ENCODE measurements at regions not wholly inside any gene's neighbourhood (a gene's known extent, or its start where the extent isn't known, plus 50 kb on each side); places are given as distances from the start of the nearest gene placed in this dataset.

DNA sequence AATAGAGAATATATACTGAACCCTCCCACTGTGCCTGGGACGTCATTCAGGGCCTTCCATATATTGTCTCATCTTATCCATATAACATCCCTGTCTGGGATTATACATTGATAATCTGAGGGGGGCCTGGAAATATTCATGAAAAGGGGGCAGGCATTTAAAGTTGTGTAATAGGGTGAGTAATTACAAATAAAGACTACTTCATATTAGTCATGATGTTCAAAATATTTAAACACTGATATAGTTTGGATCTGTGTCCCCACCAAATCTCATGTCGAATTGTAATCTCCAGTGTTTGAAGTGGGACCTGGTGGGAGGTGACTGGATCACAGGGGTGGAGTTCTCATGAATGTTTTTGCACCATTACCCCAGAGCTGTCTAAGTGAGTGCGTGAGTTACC, 97.8 kb downstream of the AQP9 start:
- DNase-seq, result no peak

GRCh38 chr15:58240191-58240932, 102.2 kb downstream of the AQP9 start:
- no peak for DNase-seq

DNA sequence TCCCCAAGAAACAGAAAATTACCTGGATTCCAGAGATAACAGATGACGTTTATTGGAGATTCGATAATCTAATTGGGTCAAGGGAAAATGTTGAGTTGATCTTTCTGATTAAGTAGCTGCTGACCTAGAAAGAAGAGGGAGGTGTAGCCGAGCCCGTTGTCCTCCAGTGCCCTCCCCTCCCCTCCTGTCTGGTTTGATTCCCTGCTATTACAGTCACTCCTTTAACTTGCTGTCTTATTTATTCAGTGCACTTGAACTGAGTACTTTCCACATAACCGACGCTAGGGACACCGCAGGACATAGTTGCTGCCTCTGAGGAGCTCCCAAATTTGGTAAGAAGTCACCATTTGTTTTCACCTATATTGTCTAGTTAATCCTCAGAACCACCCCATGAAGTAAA, 103.7 kb downstream of the AQP9 start:
- peak; percentile 14 for DNase-seq

DNA sequence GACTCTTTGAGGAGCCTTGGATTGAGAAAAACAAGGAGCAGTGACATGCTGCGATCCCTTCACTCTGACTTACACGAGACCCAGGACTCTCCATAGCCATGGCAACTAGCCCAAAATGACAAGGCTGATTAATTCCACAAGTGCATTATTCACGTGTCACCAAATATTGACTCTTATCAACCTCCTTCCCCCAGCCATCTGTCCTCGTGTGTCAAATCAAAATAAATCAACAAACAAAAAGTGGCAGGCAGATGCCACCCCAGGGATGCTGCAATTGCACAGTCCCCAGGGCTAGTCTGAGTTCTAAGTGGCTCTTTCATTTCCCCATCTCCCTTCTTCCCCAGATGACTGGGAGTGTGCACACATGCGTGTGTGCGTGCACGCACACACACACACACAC, 104.9 kb downstream of the AQP9 start:
- peak; percentile 93 for DNase-seq

GRCh38 chr15:58244536-58244935, 106.4 kb downstream of the AQP9 start:
- DNase-seq, result no peak

GRCh38 chr15:58246041-58246440, 107.9 kb downstream of the AQP9 start:
- DNase-seq, result no peak

GRCh38 chr15:58247855-58248842, 110.0 kb downstream of the AQP9 start:
- no peak for DNase-seq

DNA sequence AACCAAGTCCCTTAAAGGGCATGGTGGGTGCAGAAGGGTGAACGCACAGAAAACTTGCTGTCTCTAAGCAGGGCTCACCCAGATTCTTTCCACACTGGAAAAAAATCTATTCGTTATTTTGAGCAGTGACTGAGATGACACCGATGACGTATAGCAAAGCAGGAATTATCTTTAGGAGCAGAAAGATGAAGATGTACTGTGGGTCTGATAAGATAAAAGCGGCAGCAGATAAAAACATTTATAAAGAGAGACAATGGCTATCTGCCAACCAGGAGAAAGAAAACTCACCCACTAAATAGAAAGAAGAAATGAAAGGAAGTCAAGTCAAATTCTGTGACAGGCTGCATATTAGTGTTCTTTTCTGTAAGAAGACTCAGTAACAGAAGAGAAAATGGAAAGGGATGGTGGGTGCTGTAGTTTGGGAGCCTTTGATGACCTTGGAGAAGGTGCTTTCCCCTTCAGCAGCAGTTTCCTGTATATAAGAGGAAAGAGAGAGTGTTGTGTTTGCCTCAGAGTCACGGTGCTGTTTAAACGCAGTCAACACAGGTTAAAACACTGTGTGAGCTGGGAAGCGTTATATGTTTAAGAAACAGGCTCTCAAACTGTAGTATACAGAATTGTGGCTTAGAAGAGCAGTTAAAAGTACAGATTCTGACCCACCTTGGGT, 111.6 kb downstream of the AQP9 start:
- DNase-seq, result no peak

GRCh38 chr15:58252586-58253323, 114.6 kb downstream of the AQP9 start:
- no peak for DNase-seq

- DNase-seq, result no peak
Observed at GRCh38 chr15:58257776-58258325, 119.7 kb downstream of the AQP9 start.

DNA sequence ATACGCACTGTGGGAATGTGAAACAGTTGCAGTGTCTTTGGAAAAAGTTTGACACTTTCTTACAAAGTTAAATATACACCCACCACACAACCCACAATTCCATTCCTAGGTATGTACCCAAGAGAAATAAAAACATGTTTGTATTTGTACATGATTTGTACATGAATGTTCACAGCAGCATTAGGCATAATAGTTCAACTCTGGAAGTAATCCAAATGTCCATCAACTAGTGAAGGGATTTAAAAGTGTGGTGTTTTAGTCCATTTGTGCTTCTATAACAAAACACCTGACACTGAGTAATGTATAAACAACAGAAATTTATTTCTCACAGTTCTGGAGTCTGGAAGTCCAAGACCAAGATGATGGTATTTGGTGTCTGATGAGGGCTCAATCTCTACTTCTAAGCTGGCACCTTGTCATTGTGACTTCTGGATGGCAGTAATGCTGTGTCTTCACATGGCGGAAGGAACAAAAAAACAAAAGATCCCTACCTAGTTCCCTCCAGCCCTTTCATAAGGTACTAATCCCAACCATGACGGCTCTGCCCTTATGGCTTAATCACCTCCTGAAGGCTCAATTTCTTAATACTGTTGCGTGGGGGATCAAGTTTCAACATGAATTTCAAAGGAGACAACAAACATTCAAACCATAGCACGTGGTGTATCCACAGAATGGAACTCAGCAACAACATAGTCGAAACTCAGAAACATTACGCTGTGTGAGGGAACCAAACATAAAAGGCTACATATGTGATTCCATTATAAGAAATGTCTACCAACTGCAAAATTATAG, 120.5 kb downstream of the AQP9 start:
- DNase-seq, result no peak

- DNase-seq, result no peak
Observed at GRCh38 chr15:58260205-58260724, 122.1 kb downstream of the AQP9 start.

DNA sequence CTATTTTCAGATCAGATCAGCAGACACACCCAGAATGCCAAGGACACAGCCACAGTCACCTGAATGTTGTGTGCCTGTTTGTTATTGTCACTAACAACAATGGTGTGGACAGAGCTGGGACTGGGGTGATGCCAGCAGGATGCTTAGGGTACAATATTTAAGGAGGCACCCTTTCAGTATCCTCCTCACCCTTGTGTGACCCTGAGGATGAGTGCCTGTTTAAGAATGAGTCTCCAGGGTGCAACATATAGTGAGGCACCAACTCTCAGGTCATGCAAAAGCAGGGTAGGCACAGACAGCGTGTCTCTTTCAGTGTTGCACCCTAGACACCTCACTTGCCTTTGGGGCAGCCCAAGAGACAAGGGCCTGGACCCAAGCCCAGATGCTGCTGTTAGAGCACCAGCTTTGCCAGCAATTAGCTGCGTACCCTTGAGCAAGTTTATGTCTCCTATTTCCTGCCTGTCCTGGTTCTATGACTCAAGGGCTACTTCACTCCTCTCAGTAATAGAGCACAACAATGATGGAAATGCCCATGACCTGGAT, 122.6 kb downstream of the AQP9 start:
- DNase-seq, result no peak

DNA sequence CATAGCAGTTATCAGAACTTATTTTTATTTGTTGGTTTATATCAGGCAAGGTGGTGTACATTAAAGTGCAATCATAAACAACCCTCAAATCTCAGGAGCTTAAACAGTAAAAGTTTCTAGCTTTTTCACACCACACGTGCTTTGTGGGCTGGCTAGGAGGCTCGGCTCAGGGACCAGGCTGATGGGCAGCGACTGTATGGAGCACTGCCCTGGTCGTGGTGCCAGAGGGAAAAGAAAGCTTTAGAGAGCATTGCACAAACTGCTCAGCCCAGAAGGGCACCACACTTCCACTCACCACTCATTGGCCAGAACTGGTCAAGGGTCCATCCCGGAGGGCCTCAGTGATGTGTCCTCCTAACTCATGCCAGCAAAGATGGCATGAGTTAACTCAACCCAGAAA, 123.2 kb downstream of the AQP9 start:
- no peak for DNase-seq

DNA sequence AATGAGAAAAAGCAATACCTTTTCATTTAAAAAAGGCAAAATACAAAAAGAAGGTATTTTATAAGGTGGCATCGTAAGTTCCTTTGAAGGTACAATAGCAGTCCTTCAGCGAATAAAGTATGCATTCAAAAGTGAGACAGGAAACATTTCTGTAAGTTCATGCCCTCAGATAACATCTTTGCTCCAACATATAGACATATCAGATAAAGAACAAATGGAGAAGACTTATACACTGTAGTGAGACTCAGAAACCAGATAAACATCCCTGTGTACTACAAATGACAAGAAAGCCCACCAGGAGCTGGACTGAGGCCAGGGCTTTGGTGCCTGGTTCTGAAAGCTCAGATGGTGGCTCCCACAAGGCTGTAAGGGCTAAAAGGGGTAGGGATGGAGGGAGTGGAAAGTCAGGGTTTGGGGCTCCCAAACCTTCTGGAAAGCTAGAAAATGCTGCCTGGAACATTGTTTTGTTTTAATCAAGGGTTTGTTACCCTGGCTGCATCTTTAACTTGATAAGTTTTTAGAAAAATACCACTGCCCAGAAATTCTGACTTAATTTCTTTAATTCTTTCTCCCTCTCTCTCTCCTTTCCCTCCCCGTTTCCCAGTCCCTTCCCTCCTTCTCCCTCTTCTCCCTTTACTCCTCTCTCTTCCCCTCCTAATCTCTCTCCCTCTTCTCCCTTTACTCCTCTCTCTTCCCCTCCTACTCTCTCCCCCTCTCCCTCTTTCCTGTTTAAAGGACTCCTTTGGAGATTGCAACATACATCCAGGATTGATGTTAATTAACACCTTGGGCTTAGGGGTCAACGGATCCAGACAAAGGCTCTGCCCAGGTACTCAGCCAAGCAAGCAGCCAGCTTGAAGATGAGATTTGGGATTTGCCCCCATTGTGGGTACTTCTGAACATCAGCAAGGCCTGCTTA, 126.1 kb downstream of the AQP9 start:
- no peak for DNase-seq

GRCh38 chr15:58267051-58267450, 128.9 kb downstream of the AQP9 start:
- DNase-seq, result no peak

DNA sequence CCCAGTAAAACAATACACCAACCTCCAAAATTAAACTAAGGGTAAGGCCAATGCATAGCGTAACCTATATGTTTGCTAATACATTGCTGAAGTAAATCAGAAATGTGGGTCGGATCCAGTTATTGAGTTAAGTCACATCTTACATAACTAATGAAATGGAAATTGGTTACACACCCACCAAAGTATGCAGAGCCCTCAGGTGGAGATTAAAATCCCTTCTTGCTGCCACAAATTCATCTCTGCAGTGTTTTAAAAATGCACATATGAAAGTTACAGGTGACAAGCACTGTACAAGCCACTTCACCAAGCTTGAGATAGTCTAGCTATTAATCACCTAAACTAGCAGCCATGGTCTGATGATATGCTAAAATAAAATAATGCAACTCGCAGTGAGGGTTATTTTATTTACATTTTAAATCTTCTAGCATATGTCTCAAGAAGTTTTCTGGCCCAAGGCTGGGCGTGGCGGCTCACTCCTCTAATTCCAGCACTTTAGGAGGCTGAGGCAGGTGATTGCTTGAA, 130.6 kb downstream of the AQP9 start:
- DNase-seq, result no peak

GRCh38 chr15:58269455-58270414, 131.6 kb downstream of the AQP9 start:
- no peak for DNase-seq

Data from NCI-H1417 treated with DMSO at 0.1 percent for 48 hours (cell line).